Germinal center (tissue), 1 donor: ENCODE measurements at regions not wholly inside any gene's neighbourhood (a gene's known extent, or its start where the extent isn't known, plus 50 kb on each side); places are given as distances from the start of the nearest gene placed in this dataset.
"Not testable (repeated sequence)": the region's sequence is repeated elsewhere in the genome, so short reads cannot be mapped to it uniquely, and the experiment has no call there.

Experiments
- DNase-seq: peaks from one replicate; pipeline ENCODE4 v3.0.0; 2012; ENCODE audit warnings: mixed read lengths, low spot score

- no peak for DNase-seq
Measured at GRCh38 chr6:15924893-15925292, 204.0 kb upstream of the MYLIP start.

GRCh38 chr6:15922510-15923250 lies 206.2 kb upstream of the MYLIP start:
- no peak for DNase-seq

GRCh38 chr6:15921243-15921642 lies 207.6 kb upstream of the MYLIP start:
- no peak for DNase-seq

- DNase-seq, result no peak
Measured at GRCh38 chr6:15916581-15916980, 212.3 kb upstream of the MYLIP start.

- no peak for DNase-seq
Measured at GRCh38 chr6:15915508-15916178, 213.2 kb upstream of the MYLIP start.

GRCh38 chr6:15914553-15914952 lies 214.3 kb upstream of the MYLIP start:
- DNase-seq, result no peak

- DNase-seq, result no peak
Measured at GRCh38 chr6:15913573-15913972, 215.3 kb upstream of the MYLIP start.

- DNase-seq, result no peak
Measured at GRCh38 chr6:15912505-15913400, 216.1 kb upstream of the MYLIP start.

- no peak for DNase-seq
Measured at GRCh38 chr6:15911753-15912504, 217.0 kb upstream of the MYLIP start.

GRCh38 chr6:15909290-15910070 lies 219.4 kb upstream of the MYLIP start:
- no peak for DNase-seq

- no peak for DNase-seq
Measured at GRCh38 chr6:15908871-15909270, 220.0 kb upstream of the MYLIP start.

- no peak for DNase-seq
Measured at GRCh38 chr6:15907914-15908518, 220.9 kb upstream of the MYLIP start.

GRCh38 chr6:15907220-15907913 lies 221.5 kb upstream of the MYLIP start:
- DNase-seq, result not testable (repeated sequence)

GRCh38 chr6:15906420-15907016 lies 222.4 kb upstream of the MYLIP start:
- DNase-seq, result no peak

- DNase-seq, result peak; percentile 28
Measured at GRCh38 chr6:15905488-15906419, 223.1 kb upstream of the MYLIP start.

- no peak for DNase-seq
Measured at GRCh38 chr6:15904651-15905376, 224.1 kb upstream of the MYLIP start.

- peak; percentile 72 for DNase-seq
Measured at GRCh38 chr6:15901141-15902115, 227.5 kb upstream of the MYLIP start.
